ENCODE measurements at regions not wholly inside any gene's neighbourhood (a gene's known extent, or its start where the extent isn't known, plus 50 kb on each side); places are given as distances from the start of the nearest gene placed in this dataset.

DNA sequence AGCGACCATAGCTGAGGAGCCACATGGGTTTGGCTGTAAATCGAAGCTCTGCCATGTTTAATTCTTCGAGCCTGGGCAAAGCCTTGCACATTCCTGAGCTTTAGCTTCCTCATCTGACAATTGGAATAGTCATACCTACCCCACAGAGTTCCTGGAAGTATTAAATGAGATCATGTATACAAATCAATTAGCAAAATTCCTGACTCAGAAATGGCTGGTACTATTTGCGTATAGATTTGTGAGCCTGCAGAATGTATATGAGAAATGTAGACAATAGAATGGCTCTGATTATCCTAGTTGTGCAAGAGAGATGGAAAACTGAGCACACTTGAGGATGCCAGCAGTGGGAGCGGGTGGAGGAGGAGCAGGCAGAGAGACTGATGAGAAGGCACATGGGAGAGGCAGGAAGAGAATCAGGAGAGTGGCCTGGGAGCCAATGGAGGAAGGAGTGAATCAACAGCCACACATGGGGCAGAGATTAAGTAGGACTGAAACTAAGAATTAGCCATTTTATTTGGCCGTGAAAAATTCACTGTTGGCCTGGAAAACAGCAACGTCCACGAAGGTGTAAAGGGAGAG lies 128.0 kb upstream of the C1GALT1 start:
- no peak for TF ChIP-seq SNAI2 (CRISPR knock-in tag; IDR thresholded peaks at IDR 0.05)
- TF ChIP-seq ZFP30 (CRISPR knock-in tag; IDR thresholded peaks at IDR 0.05), result no peak
- no peak for TF ChIP-seq ZNF8 (CRISPR knock-in tag; IDR thresholded peaks at IDR 0.05)
- TF ChIP-seq, protein P1, sequence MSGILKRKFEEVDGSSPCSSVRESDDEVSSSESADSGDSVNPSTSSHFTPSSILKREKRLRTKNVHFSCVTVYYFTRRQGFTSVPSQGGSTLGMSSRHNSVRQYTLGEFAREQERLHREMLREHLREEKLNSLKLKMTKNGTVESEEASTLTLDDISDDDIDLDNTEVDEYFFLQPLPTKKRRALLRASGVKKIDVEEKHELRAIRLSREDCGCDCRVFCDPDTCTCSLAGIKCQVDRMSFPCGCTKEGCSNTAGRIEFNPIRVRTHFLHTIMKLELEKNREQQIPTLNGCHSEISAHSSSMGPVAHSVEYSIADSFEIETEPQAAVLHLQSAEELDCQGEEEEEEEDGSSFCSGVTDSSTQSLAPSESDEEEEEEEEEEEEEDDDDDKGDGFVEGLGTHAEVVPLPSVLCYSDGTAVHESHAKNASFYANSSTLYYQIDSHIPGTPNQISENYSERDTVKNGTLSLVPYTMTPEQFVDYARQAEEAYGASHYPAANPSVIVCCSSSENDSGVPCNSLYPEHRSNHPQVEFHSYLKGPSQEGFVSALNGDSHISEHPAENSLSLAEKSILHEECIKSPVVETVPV (CRISPR knock-in tag; IDR thresholded peaks at IDR 0.05), result no peak
- TF ChIP-seq ZNF70 (CRISPR knock-in tag; IDR thresholded peaks at IDR 0.05), result no peak
- no peak for TF ChIP-seq CSDC2 (CRISPR knock-in tag; IDR thresholded peaks at IDR 0.05)
- no peak for TF ChIP-seq ZFP3 (CRISPR knock-in tag; IDR thresholded peaks at IDR 0.05)
- TF ChIP-seq ARNTL (CRISPR knock-in tag; IDR thresholded peaks at IDR 0.05; ENCODE audit: borderline replicate concordance, low read depth), result no peak
- TF ChIP-seq PATZ1 (CRISPR knock-in tag; IDR thresholded peaks at IDR 0.05; ENCODE audit: borderline replicate concordance), result no peak
